T-helper 17 cell (primary cell): ENCODE measurements at regions not wholly inside any gene's neighbourhood (a gene's known extent, or its start where the extent isn't known, plus 50 kb on each side); places are given as distances from the start of the nearest gene placed in this dataset.

Experiments
- ATAC-seq: fragments of 150-1000 bp; cut with Tn5 transposase; 2 replicates; pipeline ENCODE4 v1.10.0; 2021; ENCODE audit warnings: mild to moderate bottlenecking, moderate library complexity
- DNase-seq, 3 donors: peaks; one replicate each; pipeline versions ENCODE4 v3.0.0 to v3.0.0-alpha.2; 2020 to 2021
- H3K9me3 ChIP-seq: one replicate; pipeline ENCODE4 v1.7.0; 2013; ENCODE audit warnings: low read length, mild to moderate bottlenecking; ENCODE audit not compliant: control insufficient read depth, poor library complexity, severe bottlenecking
- H3K27ac Mint-ChIP-seq: one replicate; pipeline ENCODE4 v1.8.0; 2022; ENCODE audit warnings: mild to moderate bottlenecking, moderate library complexity, mixed read lengths
- H3K27me3 Mint-ChIP-seq: one replicate; pipeline ENCODE4 v1.8.0; 2022; ENCODE audit warnings: mixed read lengths
- H3K36me3 Mint-ChIP-seq: one replicate; pipeline ENCODE4 v1.8.0; 2022; ENCODE audit warnings: low read depth, mixed read lengths
- H3K4me1 Mint-ChIP-seq: one replicate; pipeline ENCODE4 v1.8.0; 2022; ENCODE audit warnings: mild to moderate bottlenecking, mixed read lengths
- H3K4me3 Mint-ChIP-seq: one replicate; pipeline ENCODE4 v1.8.0; 2022; ENCODE audit warnings: mild to moderate bottlenecking, moderate library complexity, mixed read lengths

GRCh38 chr6:159094444-159095252, 49.9 kb upstream of the TAGAP start:
- peak; percentile 80 for ATAC-seq
- Mint-ChIP-seq H3K4me3 (peak overlapping the region; percentile 74), H3K4me1 (peaks cover 34% of the 10 kb centered on the region), H3K27ac (peak overlapping the region; percentile 95), H3K36me3 (no peaks in the 10 kb centered on the region), H3K27me3 (no peaks in the 10 kb centered on the region)
- H3K9me3 ChIP-seq = no peaks in the 10 kb centered on the region
- DNase-seq = peak in 2 of 3 donors; percentile 24 to 59
